ENCODE measurements at regions not wholly inside any gene's neighbourhood (a gene's known extent, or its start where the extent isn't known, plus 50 kb on each side); places are given as distances from the start of the nearest gene placed in this dataset.
A peak's percentile ranks its signal among the peaks of the same experiment; 100 is the strongest.

GRCh38 chr9:8088477-8088876 is 288.9 kb upstream of the DMAC1 start:
- no peak for FAIRE-seq
- no peak for DNase-seq (ENCODE audit: low spot score)

- DNase-seq (ENCODE audit: low spot score) (no peak), FAIRE-seq (no peak)
These were observed 286.4 kb upstream of the DMAC1 start for GRCh38 chr9:8085986-8086385.

GRCh38 chr9:8078641-8079140 is 279.1 kb upstream of the DMAC1 start:
- no peak for DNase-seq (ENCODE audit: low spot score)

GRCh38 chr9:8074713-8075286 is 275.2 kb upstream of the DMAC1 start:
- DNase-seq (ENCODE audit: low spot score) (no peak), FAIRE-seq (no peak)

More at GRCh38 chr9:8078641-8079140, 279.1 kb upstream of the DMAC1 start:
- no peak for FAIRE-seq

GRCh38 chr9:8071445-8071798 is 271.8 kb upstream of the DMAC1 start:
- no peak for FAIRE-seq
- no peak for DNase-seq (ENCODE audit: low spot score)

- FAIRE-seq = no peak
These were observed 271.3 kb upstream of the DMAC1 start for GRCh38 chr9:8070779-8071444.

GRCh38 chr9:8062459-8062858 is 262.9 kb upstream of the DMAC1 start:
- FAIRE-seq (no peak), DNase-seq (ENCODE audit: low spot score) (peak; percentile 6)

More at GRCh38 chr9:8070779-8071444, 271.3 kb upstream of the DMAC1 start:
- DNase-seq (ENCODE audit: low spot score) = no peak

- no peak for FAIRE-seq
- DNase-seq (ENCODE audit: low spot score) = no peak
These were observed 253.9 kb upstream of the DMAC1 start for GRCh38 chr9:8053501-8053900.

- no peak for FAIRE-seq
- no peak for DNase-seq (ENCODE audit: low spot score)
These were observed 253.4 kb upstream of the DMAC1 start for GRCh38 chr9:8052991-8053390.

- FAIRE-seq = no peak
- DNase-seq (ENCODE audit: low spot score) = no peak
These were observed 238.2 kb upstream of the DMAC1 start for GRCh38 chr9:8037745-8038144.

- FAIRE-seq (no peak), DNase-seq (ENCODE audit: low spot score) (no peak)
These were observed 237.4 kb upstream of the DMAC1 start for GRCh38 chr9:8036914-8037524.

- FAIRE-seq = no peak
- DNase-seq (ENCODE audit: low spot score) = no peak
These were observed 234.2 kb upstream of the DMAC1 start for GRCh38 chr9:8033794-8034193.

- DNase-seq (ENCODE audit: low spot score) = no peak
- FAIRE-seq = no peak
These were observed 230.5 kb upstream of the DMAC1 start for GRCh38 chr9:8030095-8030494.

- FAIRE-seq (no peak), DNase-seq (ENCODE audit: low spot score) (no peak)
These were observed 227.8 kb upstream of the DMAC1 start for GRCh38 chr9:8027351-8027750.

GRCh38 chr9:8025551-8025950 is 226.0 kb upstream of the DMAC1 start:
- FAIRE-seq (no peak), DNase-seq (ENCODE audit: low spot score) (no peak)

GRCh38 chr9:8020186-8020585 is 220.6 kb upstream of the DMAC1 start:
- DNase-seq (ENCODE audit: low spot score) = no peak

GRCh38 chr9:8019636-8020035 is 220.1 kb upstream of the DMAC1 start:
- DNase-seq (ENCODE audit: low spot score) = no peak
- FAIRE-seq = no peak

More at GRCh38 chr9:8020186-8020585, 220.6 kb upstream of the DMAC1 start:
- no peak for FAIRE-seq

- no peak for DNase-seq (ENCODE audit: low spot score)
- no peak for FAIRE-seq
These were observed 215.6 kb upstream of the DMAC1 start for GRCh38 chr9:8014997-8015682.

- DNase-seq (ENCODE audit: low spot score) (peak; percentile 15), FAIRE-seq (no peak)
These were observed 213.4 kb upstream of the DMAC1 start for GRCh38 chr9:8012986-8013385.

- no peak for DNase-seq (ENCODE audit: low spot score)
- no peak for FAIRE-seq
These were observed 212.4 kb upstream of the DMAC1 start for GRCh38 chr9:8011974-8012373.

- FAIRE-seq (no peak), DNase-seq (ENCODE audit: low spot score) (no peak)
These were observed 197.0 kb upstream of the DMAC1 start for GRCh38 chr9:7996558-7996957.

- DNase-seq (ENCODE audit: low spot score) = no peak
- no peak for FAIRE-seq
These were observed 189.2 kb upstream of the DMAC1 start for GRCh38 chr9:7988644-7989280.
